K562 (cell line): ENCODE measurements at regions not wholly inside any gene's neighbourhood (a gene's known extent, or its start where the extent isn't known, plus 50 kb on each side); places are given as distances from the start of the nearest gene placed in this dataset.

Source experiments
- ATAC-seq: fragments of 200-7000 bp; cut with Tn5 transposase; 3 replicates; pipeline ENCODE4 v1.9.1; 2020; ENCODE audit warnings: moderate library complexity
- BruUV-seq: library from RNA; stranded (reverse); fragments of 400-500 nt; replicated peaks from 2 replicates; lab custom pipeline; 2021; lab: Mats Ljungman, UMichigan
- CTCF ChIA-PET: fragments of 300-600 bp; formaldehyde crosslinking; extraction: SDS; loops from one replicate; lab custom pipeline; 2021; ENCODE audit warnings: low intra/inter-chr PET ratio; lab: Yijun Ruan, JAX
- POLR2A ChIA-PET: fragments of 300-600, 350-650 bp; sonication (Branson Sonifier 250); formaldehyde crosslinking; extraction: SDS; loops from one replicate; lab custom pipeline; 2021; ENCODE audit warnings: antibody characterized with exemption, inconsistent platforms; lab: Yijun Ruan, JAX
- DNase-seq, 4 experiments: peaks; one replicate each; pipeline versions ENCODE4 v3.0.0 to v3.0.0-alpha.2; 2011 to 2018; ENCODE audit warnings: low spot score in 3 of 4, mixed read lengths in 3 of 4; ENCODE audit errors: extremely low read depth in 1 of 4
- FAIRE-seq: peaks from 2 replicates; lab custom pipeline; 2011; peaks lifted over from hg19 to GRCh38; lab: Jason Lieb, UNC
- H2AFZ ChIP-seq: 2 replicates; pipeline ENCODE4 v1.6.0; 2011; ENCODE audit warnings: low read depth, low read length, control low read depth, inconsistent platforms
- H3K27ac ChIP-seq: fragments of 200-600 bp; 3 replicates; pipeline ENCODE4 v1.8.0; 2011; ENCODE audit warnings: low read depth, mild to moderate bottlenecking, control low read depth, inconsistent platforms, low read length, moderate library complexity, mixed read lengths; ENCODE audit errors: extremely low read depth
- H3K27me3 ChIP-seq, 2 experiments: fragments of 300-600 bp in 1 of 2; 2 replicates in 1 of 2; 3 replicates in 1 of 2; pipeline versions ENCODE4 v1.6.0 to v1.8.0; 2011; ENCODE audit warnings: inconsistent platforms in 2 of 2, low read length in 2 of 2, mild to moderate bottlenecking in 1 of 2, mixed read lengths in 1 of 2, moderate library complexity in 1 of 2; ENCODE audit not compliant: control insufficient read depth in 2 of 2, insufficient read depth in 2 of 2
- H3K36me3 ChIP-seq: fragments of 300-600 bp; 3 replicates; pipeline ENCODE4 v1.8.0; 2011; ENCODE audit warnings: mild to moderate bottlenecking, low read length, inconsistent platforms; ENCODE audit not compliant: control insufficient read depth, insufficient read depth
- H3K4me1 ChIP-seq, 2 experiments: fragments of 200-600 bp in 1 of 2; replicated peaks in 1 of 2; 2 replicates in 1 of 2; 3 replicates in 1 of 2; pipeline versions ENCODE4 v1.5.1 to v1.8.0; 2011; ENCODE audit warnings: inconsistent platforms in 2 of 2, low read length in 2 of 2, mild to moderate bottlenecking in 1 of 2, mixed read lengths in 1 of 2, moderate library complexity in 1 of 2; ENCODE audit not compliant: control insufficient read depth in 2 of 2, insufficient read depth in 2 of 2
- H3K4me2 ChIP-seq: 2 replicates; pipeline ENCODE4 v1.6.1; 2011; ENCODE audit warnings: low read length, control low read depth, inconsistent platforms, mixed read lengths; ENCODE audit not compliant: insufficient read depth
- H3K4me3 ChIP-seq: fragments of 200-600 bp; sonication (generic), shearing (Covaris generic); 2 replicates; pipeline ENCODE4 v1.5.1; 2016; ENCODE audit warnings: control low read depth, inconsistent platforms
- H3K79me2 ChIP-seq: fragments of 200-600 bp; 3 replicates; pipeline ENCODE4 v1.8.0; 2011; ENCODE audit warnings: low read length, inconsistent platforms; ENCODE audit not compliant: control insufficient read depth, insufficient read depth
- H3K9ac ChIP-seq, 2 experiments: 2 replicates each; pipeline versions ENCODE4 v1.6.0 to v1.6.1; 2011; ENCODE audit warnings: low read depth in 2 of 2, low read length in 2 of 2, control low read depth in 1 of 2, inconsistent platforms in 1 of 2, mild to moderate bottlenecking in 1 of 2, mixed read lengths in 1 of 2; ENCODE audit not compliant: insufficient read depth in 1 of 2
- H3K9me1 ChIP-seq: one replicate; pipeline ENCODE4 v1.6.0; 2011; ENCODE audit warnings: inconsistent platforms, mild to moderate bottlenecking, low read length, moderate library complexity; ENCODE audit not compliant: control insufficient read depth, insufficient read depth
- H3K9me3 ChIP-seq: replicated peaks from 2 replicates; pipeline ENCODE4 v1.5.1; 2011; ENCODE audit warnings: low read depth, low read length, inconsistent platforms; ENCODE audit not compliant: control insufficient read depth, insufficient read depth
- H4K20me1 ChIP-seq: replicated peaks from 2 replicates; pipeline ENCODE4 v1.6.1; 2011; ENCODE audit warnings: low read length, inconsistent platforms, mixed read lengths; ENCODE audit not compliant: control insufficient read depth, insufficient read depth
- ARID4B ChIP-seq: sonication (generic); formaldehyde crosslinking; IDR thresholded peaks from 2 replicates; pipeline ENCODE4 v1.8.0; 2022; ENCODE audit warnings: mild to moderate bottlenecking, missing genetic modification reagents
- ATF6 ChIP-seq: sonication (generic); formaldehyde crosslinking; IDR thresholded peaks from 2 replicates; pipeline ENCODE4 v1.4.0; 2020; ENCODE audit warnings: mild to moderate bottlenecking, missing genetic modification reagents
- FUS ChIP-seq: fragments of 200-400 bp; formaldehyde crosslinking; optimal IDR thresholded peaks from 2 replicates; pipeline ENCODE3; 2017; ENCODE audit warnings: low read depth, low read length
- HCFC1 ChIP-seq: IDR thresholded peaks from 2 replicates; pipeline ENCODE4 v1.6.1; 2012; ENCODE audit warnings: low read depth, low read length, improper control_type of control experiment
- ZNF143 ChIP-seq: sonication (generic); formaldehyde crosslinking; IDR thresholded peaks from 2 replicates; pipeline ENCODE4 v1.9.0; 2022; ENCODE audit warnings: mild to moderate bottlenecking, missing genetic modification reagents
- WGBS: fragments of 100-300 bp; shearing (Covaris generic); methylation state at CpG from one replicate; pipeline ENCODE4 v1.1.6; 2016; ENCODE audit warnings: low coverage, mixed read lengths; ENCODE audit not compliant: insufficient coverage; ENCODE audit errors: missing lambda C conversion rate; 5-methylcytosine and 5-hydroxymethylcytosine counted together
- in situ Hi-C: fragments of 300-500 bp; cut with MboI; formaldehyde crosslinking; loops from 4 replicates; pipeline ENCODE4 v1.15.0; 2018; ENCODE audit warnings: inconsistent platforms, mixed read lengths
- intact Hi-C: fragments of 100-400 bp; cut with micrococcal nuclease; formaldehyde crosslinking; loops from 2 replicates; pipeline ENCODE4 v1.14.2; 2022

DNA sequence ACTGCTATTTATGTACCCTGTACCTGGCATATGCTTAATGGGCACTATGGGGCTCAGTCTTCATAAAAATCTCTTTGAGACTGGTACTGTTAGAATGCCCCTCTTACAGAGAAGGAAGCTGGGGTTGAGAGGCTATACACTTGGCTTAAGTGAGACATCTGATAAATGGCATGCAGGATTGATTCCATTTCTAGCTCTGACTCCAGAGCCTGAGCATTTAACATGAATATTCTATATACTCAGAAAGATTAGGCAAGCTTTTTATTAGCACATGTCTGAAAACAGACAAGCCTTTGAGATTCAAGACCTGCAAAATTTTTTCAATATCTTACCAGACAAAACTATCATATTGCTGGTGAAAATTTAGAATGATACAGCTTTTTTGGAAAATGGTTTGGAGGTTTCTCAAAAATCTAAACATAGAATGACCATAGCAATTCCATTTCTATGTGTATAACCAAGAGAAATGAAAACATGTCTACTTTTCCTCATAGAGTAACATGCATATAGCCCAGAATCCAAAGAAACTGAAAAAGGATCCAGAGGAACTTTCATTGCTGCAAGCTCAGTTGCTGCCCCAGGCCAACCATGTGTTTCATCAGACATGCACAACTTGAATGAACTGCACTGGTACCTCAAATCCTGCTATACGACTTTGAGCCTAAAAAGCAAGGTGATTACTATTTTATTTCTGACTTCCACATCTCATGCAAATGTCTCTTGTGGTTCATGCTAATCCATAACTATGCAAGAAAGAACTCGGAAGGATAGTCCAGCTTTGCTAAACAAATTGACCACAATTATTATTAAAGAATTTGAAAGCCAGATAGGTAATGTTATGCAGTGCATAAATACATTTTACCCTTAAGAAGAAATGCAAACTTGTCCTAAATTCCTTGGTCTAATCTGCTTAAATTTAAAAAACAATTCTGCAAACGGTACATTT, 389.0 kb upstream of the GRIA1 start:
- Histone ChIP-seq H4K20me1 (no peaks in the 10 kb centered on the region), H3K4me2 (no peak overlapping the region), H3K36me3 (no peaks in the 10 kb centered on the region), H3K9me3 (no peaks in the 10 kb centered on the region), H3K9ac (no peak overlapping the region), H3K79me2 (no peaks in the 10 kb centered on the region), H3K27me3 (no peaks in the 10 kb centered on the region), H3K4me1 (no peaks in the 10 kb centered on the region), H3K9me1 (no peaks in the 10 kb centered on the region), H2AFZ (no peak overlapping the region), H3K4me3 (no peak overlapping the region), H3K27ac (no peak overlapping the region)
- POLR2A ChIA-PET = no interaction called here
- FAIRE-seq = no peak
- ATAC-seq = no peak
- WGBS = 1% methylated on average over 3 of the region's 3 CpGs
- TF ChIP-seq HCFC1 (no peak), FUS (no peak), ARID4B (no peak), ZNF143 (CRISPR knock-in tag) (no peak), ATF6 (CRISPR knock-in tag) (no peak)
- no TSS peak for BruUV-seq
- DNase-seq = no peak
- CTCF ChIA-PET = no interaction called here
- intact Hi-C loops = no loop called here
- in situ Hi-C loops = no loop called here
